Inflammatory macrophage treated with lipopolysaccharide for 1 hour (primary cell): ENCODE measurements at regions not wholly inside any gene's neighbourhood (a gene's known extent, or its start where the extent isn't known, plus 50 kb on each side); places are given as distances from the start of the nearest gene placed in this dataset.

ENCODE experiments used
- DNase-seq, 2 donors: peaks; one replicate each; pipeline ENCODE4 v3.0.0-alpha.2; 2020 to 2022

DNA sequence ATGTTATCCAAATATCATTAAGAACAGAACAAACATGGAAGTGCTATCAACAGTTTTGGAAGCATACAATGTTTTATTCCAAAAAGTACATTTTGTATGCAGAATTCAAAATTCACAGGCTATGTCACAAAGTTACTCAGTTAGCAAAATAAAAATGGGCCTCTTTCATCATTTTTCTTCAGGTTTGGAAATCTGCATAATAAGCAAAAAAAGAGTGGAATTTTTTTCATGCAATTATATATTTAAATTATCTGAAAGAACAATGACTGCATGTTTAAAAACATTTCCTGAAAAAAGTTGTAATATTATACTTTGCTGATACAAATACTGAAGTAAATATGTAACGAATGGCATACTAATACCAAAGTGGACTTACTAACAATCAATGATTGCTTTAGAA is 161.2 kb upstream of the MBL2 start:
- DNase-seq = no peak

DNA sequence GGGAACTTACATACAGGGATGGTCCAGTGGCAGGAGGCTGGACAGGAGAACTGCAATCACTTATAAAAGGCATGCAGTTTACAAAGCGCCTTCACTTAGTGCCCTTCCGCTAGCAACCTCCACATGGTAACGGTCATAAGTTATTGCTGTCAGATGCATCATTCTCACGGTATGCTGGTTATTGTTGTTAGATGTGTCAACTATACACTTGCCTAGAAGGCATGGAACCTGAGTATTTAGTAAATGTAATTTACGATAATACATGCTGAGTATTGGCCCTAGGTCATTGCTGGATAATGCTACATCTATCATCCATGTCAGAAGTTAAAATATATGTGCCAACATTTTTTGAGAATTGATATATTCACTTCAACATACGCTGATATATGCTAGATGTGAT is 155.1 kb upstream of the MBL2 start:
- DNase-seq = no peak

DNA sequence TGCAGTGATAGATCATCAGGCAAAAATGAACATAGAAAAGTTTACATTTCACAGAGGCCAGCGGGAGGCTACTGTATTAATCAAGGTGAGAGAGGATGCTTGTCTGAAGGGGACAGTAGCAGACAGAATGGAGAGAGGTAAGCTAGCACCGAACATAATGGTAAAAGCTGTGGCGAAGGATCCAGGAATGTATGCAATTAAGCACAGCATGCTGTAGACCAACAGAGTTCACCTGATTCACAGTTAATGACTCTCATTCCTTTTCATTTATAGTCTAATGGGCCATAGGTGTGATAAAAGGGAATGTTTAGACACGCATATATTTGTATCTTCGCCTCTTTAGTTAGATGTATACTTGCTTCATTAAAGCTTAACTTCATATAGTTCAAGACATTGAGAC is 150.9 kb upstream of the MBL2 start:
- DNase-seq = no peak

DNA sequence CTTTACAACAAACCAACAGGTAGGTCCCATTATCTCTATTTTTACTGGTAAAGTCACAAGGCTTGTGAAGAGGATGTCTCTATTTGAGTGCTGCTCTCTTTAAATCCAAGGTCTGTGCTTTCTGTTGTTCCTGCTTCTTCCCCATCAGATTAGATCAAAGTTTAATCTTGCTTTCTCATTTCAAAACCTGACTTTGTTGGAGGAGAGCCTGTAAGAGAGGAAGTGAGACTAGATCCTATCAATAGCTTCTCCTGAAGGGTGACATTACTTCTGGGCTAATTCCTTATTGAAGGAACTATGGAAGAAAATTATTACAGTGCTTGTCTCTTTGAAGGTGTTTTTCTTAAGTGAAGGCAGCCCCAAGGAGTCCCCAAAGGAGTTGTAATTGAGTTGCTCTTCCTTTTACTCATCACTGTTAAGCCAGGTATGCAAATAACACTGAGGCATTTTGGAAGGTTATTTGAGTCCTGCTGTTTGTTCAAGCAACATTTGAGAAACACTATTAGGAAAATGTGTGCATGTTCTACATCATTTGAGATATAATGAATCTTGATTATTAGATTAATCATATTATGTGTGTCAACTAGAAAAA is 146.2 kb upstream of the MBL2 start:
- no peak for DNase-seq

DNA sequence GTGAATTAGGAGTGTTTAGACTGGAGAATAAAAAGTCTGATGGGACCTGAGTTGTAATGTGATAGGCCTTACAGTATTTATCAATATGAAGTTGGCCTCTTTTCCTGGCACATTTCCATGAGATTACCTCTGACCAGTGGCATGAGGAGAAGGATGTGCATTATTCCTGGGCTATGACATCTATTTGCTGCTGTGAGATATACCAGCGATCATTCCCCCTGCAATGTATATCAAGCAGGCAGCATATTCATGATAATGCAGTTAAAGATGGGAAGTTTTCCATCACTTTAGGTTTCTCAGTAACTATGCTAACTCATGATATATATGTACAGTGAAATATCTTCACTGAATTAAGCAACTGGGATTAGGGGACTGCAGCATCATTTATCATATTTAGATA is 142.8 kb upstream of the MBL2 start:
- no peak for DNase-seq

DNA sequence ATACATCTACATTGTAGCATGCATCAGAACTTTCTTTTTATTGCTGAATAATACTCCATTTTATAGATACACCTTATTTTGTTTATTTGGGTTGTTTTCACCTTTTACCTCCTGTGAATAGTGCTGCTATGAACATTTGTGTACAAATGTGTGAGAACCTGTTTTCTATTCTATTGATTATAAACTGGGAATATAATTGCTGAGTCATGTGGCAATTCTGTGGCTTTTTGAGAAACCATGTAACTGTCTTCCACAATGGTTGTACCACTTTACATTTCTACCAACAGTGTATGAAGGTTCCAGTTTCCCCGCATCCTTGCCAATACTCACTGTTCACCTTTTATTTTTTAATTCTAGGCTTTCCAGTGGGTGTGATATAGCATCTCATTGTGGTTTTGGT is 138.6 kb upstream of the MBL2 start:
- no peak for DNase-seq

DNA sequence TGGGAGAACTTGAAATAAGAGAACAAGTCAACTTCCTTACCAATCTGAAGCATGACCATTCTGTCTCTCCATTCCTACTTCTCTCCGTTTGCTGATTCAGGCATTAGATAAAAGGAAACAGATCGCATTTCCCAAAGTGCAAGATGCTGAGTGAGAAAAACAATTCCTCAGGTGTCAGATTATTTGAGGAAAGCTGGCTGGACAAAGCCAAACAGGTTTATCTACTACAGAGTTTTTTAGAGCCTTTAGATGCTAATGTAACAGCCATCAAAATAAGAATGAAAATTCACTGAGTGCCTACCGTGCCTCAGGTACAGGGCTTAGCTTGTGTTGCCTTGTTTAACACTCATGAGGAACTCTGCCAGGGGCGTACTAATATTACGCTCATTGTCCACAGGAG is 135.9 kb upstream of the MBL2 start:
- no peak for DNase-seq

DNA sequence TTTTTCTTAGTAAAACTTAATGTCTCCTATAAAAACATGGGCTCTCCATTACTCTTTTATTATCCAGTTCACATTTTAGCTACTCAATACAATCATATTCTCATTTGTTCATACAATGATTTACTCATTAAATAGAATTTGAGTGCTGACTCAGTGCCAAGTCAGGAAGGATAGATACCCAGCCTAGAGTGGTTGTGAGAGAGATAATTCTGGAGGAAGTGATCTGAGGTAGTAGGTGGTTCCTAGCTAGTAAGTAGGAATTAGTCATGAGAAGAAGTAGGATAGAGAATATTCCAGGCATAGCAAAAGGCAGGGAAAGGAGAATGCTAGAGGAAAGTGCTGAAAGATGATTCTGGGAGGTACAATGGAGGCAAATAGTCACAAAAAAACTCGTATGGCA is 133.5 kb upstream of the MBL2 start:
- no peak for DNase-seq

DNA sequence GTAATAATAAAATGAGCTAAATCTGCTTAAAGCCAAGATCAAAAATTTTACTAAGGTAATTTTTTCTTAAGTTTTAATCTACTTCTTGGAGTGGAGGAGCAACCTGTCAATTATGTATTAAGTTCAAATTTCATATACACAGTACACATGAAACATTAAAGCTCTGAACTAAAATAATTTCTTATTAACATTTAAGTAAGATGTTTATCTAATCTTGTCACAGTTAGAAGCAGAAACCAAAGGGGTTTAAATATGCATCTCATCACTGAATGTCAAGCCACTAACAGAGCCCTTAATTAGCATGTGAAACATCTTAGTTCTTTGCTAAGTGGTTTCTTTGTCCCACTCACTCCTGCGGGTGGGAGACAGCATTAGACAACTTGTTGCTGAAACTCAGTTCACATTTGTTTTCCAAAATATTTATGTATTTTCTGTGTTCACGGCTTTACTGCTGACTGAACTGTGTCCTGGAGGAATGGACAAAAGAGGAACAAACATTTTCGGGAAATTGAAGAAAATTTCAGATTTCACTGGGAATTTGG is 130.9 kb upstream of the MBL2 start:
- DNase-seq = no peak

DNA sequence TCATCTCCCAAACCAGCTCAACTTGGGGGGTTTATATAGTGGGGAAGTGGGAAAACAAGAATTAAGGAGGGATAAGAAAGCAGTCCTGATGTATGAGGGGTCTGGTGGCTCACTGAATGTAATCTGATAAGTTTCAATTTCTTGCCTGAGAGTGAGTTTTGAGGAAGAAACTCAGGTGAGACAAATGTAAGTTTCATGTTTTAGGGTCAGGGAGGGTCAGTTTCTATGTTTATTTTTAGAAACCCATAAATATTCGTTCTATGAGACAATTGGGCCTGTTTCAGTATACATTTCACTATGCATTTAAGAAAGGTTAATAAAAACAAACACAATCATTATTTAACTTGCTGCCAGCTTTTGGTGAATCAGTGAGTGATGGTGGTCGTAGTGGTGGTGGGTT is 128.0 kb upstream of the MBL2 start:
- no peak for DNase-seq

DNA sequence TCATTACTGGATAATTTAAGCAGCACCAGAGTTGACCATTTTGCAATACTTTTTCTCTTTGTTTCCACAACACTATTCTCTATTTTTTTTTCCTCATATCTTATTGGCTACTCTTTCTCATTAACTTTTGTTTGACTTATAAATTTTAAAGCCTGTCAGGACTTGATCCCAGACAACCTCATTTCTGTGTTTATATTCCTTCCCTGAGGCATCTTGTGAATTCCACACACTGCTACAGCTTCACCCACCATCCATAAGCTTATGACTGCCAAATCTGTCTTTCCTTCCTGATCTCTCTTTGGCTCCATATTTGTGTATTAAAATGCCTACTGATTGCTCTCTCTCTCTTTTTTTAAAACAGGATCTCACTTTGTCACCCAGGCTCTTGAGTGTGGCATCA is 124.6 kb upstream of the MBL2 start:
- no peak for DNase-seq

DNA sequence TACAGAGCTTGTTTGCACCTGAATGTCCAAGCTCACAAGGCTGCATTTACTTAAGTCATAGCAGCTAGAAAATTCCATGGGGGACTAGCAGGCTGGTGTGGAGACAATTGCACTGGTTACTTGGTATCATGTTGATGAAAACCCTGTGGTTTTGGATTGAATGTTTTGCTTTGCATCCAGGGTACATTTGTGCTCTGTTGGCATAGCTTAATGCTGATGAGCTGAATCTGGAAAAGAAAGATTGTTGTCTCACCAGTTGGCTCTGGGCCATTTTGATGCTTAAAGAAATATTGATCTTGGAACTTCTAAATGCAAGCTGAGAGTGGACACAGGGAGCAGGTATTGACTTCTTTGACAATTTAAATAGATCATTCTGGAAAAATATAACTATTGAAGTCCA is 122.5 kb upstream of the MBL2 start:
- no peak for DNase-seq

DNA sequence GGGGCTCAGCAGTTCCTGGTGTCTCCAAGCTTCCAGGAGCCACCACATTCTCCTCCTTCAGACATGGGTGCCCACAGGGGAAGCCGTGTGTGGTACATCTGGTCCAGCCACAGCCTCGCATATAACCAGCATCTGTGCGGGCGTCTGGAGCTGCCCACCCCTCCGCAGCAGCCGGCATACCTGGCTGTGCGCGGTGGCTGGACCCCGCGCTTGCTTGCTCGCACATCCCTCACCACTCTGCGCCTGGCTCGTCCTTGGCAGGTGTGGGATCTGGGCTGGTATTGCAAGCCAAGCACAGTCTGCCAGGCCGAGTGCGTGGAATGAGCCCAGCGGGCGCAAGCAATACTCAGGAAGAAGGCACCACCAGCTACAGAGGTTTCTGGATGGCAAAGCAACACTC is 117.7 kb upstream of the MBL2 start:
- DNase-seq = no peak

DNA sequence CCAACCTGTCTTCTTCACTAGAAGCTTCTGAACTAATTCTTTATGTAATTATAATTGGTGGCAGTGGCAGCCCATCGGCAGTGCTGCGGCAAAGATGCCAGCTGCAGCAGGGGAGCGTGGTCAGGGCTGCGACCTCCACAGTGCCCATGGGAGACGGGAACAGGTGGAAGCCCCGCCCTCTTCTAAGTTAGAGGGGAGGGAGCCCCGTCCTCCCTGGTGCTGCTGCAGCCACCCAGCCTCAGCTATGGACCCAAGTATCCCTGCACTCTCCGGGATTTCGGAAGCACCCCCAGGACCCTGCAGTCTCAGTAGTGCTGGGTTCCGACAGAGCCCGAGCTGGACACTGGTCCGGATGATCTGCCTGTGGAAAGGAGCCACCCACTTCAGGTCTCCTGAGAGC is 117.0 kb upstream of the MBL2 start:
- DNase-seq = no peak

DNA sequence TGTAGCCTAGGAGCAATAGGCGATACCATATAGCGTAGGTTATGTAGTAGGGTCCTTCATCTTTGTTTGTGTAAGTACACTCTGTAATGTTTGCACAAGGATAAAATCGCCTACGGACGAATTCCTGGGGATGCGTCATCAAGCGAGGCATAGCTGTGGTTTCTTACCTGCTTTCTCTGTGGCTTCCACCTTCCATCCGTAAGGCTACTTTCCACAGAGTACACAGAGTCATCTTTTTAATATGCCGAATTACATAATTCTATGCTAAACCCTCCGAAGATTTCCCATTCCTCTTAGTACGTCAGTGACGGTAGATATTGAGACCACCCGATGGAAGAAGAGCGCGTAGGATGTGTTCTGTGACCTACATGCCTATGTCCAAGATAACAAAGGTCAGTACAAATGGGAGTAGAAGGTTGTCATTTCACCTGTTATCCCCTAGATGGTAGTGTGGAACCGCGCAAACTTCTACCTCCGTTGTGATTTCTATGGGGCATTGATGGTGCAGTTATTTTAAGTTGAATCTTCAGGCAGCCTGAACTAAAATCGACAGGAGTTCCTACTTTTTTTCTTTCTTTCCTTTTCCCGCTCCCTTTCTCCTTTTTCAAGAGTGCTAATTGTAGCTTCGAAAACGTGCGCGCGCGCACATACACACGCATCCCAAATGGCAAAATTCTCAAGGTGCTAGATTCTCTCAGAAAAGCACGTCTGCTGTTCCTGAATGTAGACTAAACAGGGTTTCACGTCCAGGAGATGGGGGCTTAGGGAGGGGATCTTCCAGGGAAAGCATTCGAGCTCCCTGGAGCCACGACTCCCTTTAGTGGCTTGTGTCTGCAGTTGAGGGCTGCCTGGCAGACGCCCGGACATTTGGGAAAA is 111.7 kb upstream of the MBL2 start:
- peak; percentile 30 to 63 for DNase-seq

DNA sequence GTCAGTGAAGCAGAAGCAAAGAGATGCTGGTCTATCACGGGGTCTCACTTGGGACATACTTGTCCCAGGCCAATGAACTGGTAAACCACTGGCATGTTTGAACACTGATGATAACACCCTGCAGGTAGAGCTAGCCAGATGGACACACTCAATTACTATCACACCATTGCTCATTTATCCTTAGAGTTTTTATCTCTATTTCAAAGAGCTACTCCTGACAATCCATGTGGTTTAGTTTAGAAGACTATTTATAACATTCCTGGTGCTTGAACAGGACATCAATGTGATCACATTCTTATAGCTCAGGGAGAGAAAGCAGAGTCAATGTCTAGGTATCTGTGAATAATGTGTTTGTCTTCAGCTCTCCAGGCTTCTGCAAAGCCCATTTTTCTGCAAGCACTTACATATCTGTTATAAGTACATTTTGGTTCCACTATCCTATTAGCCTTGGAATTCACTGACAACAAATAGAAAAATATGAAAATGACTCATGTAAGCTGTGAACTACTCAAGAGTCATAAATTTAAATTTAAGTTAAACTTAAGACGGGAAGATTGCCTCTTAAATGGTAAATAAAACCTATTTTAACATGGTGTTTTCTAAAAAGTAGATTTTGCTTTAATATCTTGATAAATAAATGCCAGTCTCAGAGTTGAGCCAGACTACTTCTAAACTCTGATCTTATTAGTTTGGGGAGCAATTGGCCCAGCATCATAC is 106.7 kb upstream of the MBL2 start:
- no peak for DNase-seq

DNA sequence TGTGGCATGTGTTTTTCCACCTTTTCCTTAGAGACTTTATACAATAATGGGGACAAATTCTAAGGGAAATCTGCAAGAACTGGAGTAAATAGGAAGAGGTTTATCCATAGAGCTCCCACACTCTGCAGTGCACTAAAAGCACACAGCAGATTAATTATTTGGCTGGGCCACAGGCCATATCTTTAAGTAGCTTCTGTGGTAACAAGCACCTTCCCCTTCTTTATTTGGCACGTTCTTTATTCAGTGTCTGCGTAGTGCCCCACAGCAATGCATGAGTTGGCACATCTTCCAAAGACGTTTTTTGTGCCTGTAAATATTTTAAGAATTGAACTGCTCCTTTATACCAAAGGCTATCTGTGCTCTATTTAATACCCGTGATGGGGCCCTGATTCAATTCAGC is 104.9 kb upstream of the MBL2 start:
- no peak for DNase-seq

DNA sequence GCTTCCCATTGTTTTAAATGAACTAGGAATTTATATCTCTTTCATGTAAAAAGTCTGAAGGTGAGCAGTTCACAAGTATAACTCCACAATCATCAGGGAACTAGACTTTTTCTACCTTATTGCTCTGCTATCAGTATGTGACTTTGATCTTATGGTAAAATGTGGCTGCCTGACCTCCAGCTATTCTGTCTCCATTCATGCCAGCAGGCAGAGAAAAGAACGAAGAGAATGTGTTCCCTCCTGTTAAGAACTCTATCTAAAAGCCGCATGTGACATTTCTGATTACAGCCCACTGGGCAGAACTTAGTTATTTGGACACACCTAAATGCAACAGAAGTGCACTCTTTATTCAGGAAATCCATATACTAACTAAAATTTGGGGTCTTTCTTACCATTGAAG is 102.8 kb upstream of the MBL2 start:
- no peak for DNase-seq

DNA sequence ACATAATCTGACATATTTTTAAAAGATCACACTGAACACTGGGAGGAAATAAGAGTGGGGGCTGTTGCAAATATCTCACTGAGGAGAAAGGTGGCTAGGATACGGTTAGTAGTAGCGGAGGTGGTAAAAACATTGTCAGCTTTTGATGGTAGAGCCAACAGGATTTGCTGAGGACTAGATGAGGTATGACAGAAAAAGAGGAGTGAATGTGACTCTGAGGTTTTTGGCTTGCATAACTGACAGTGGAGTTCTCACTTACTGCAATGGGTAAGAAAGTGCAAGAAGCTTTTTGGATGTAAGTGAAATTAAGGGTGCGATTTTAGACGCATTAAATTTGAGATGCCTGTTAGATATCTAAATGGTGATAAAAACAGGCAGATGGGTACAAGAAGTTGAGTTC is 102.0 kb upstream of the MBL2 start:
- DNase-seq = no peak

DNA sequence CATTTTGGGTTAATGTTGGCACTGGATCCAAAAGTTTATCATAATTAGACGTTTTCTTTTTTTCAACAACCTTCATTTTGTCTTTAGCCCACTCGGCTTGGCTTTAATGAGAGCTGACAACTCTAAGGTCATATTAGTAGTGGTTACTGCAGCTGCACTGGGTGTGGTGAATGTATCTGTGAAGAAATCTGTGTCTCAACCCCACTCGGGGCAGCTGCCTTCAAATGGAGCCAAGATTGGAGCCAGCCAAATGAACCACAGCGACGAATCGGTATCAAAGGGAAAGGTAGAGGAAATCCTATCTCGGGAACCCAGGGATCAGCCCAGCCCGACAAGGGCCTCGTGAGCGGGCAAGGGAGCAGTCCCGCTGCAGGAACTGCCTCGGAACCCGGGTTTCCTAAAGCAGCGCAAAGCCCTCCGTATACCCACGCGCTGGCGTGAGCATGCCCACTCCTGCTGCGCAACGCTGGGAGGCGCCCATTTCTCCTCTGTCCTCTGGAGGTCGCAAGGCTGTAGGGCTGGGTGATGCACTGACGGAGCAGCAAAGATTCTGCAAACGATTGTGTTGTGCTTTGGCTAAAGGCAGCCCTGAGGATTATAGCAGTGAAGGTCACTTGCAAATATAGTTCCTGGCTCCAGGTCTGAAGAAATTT is 98.7 kb upstream of the MBL2 start:
- DNase-seq = no peak

DNA sequence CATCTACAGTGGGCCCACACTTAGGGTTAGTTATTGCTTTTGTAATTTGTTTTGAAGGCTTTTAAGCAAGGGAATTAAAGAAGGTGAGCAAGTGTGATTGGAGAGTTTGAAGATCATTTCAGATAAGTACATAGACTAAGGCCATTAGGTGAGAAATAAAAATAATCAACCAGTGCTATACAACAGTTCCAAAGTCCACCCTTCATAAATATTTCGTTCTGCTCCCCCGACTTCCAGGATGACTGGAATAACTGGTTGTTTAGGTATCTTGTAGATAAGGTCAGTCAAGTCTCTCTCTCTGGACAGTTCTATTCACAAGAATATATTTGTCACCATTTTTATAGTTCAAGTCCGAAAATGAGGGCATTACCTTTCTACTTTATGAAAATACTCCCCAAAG is 98.0 kb upstream of the MBL2 start:
- no peak for DNase-seq

DNA sequence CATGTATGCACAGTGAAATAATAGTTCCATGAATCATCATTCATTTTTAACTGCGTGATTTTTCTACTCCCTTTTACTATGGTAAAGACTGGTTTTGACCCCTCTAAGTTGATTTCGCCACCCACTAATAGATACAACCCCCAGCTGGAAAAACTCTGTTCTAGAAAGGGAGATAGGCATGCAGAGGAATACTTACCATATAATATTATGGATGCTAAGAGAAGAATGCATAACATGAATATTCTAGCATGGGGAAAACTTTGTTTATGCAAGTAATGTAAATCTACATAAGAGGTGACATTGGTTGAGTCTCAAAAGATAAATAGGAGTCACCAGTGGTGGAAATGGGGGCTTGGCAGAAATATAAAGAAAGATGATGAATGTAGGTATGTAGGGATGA is 97.3 kb upstream of the MBL2 start:
- DNase-seq = no peak

DNA sequence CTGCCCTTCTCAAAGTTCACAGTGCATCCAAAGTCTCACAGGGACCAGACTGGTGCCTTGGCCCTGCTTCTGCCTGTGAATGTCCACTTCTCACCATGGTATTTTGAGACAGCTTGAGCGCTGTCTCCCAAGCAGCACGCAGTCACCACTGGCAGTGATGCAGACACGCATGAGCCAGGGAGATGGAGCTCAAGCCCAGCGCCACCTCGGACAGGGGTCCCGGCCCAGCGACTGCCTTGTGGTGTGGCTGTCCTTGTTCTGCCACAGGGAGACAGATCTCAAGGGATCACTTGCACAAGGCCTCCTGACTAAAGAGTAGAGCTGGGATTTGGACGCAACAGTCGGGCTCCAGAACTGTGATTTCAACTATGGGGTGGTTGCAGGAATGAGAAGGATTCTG is 92.6 kb upstream of the MBL2 start:
- no peak for DNase-seq
